Mucosa of gallbladder (tissue), 1 donor: ENCODE measurements at regions not wholly inside any gene's neighbourhood (a gene's known extent, or its start where the extent isn't known, plus 50 kb on each side); places are given as distances from the start of the nearest gene placed in this dataset.

ENCODE experiments used
- DNase-seq: peaks from one replicate; pipeline ENCODE4 v3.0.0-alpha.2; 2020; ENCODE audit warnings: low spot score
- donor health status: DM: no; HTN: no; CAD: no.

GRCh38 chr11:45036733-45037132 lies 86.0 kb upstream of the TP53I11 start:
- DNase-seq = no peak

GRCh38 chr11:45037434-45038005 lies 86.8 kb upstream of the TP53I11 start:
- no peak for DNase-seq

- no peak for DNase-seq
These were observed 88.2 kb upstream of the TP53I11 start for GRCh38 chr11:45038923-45039322.

GRCh38 chr11:45041596-45041995 lies 90.9 kb upstream of the TP53I11 start:
- no peak for DNase-seq

GRCh38 chr11:45042560-45042959 lies 91.9 kb upstream of the TP53I11 start:
- no peak for DNase-seq

- DNase-seq = no peak
These were observed 93.2 kb upstream of the TP53I11 start for GRCh38 chr11:45043755-45044475.

GRCh38 chr11:45045683-45046471 lies 95.2 kb upstream of the TP53I11 start:
- DNase-seq = peak; percentile 47

GRCh38 chr11:45048313-45048841 lies 97.7 kb upstream of the TP53I11 start:
- DNase-seq = no peak

GRCh38 chr11:45048870-45049691 lies 97.4 kb upstream of the PRDM11 start:
- DNase-seq = no peak

GRCh38 chr11:45050111-45050510 lies 96.3 kb upstream of the PRDM11 start:
- no peak for DNase-seq

GRCh38 chr11:45051621-45052020 lies 94.8 kb upstream of the PRDM11 start:
- DNase-seq = no peak

- no peak for DNase-seq
These were observed 94.1 kb upstream of the PRDM11 start for GRCh38 chr11:45052361-45052760.

GRCh38 chr11:45053736-45054446 lies 92.5 kb upstream of the PRDM11 start:
- DNase-seq = no peak

GRCh38 chr11:45054956-45055355 lies 91.5 kb upstream of the PRDM11 start:
- no peak for DNase-seq

- DNase-seq = no peak
These were observed 89.9 kb upstream of the PRDM11 start for GRCh38 chr11:45056529-45056928.

- DNase-seq = no peak
These were observed 88.3 kb upstream of the PRDM11 start for GRCh38 chr11:45057938-45058646.

- no peak for DNase-seq
These were observed 87.8 kb upstream of the PRDM11 start for GRCh38 chr11:45058647-45058950.

GRCh38 chr11:45060707-45061106 lies 85.7 kb upstream of the PRDM11 start:
- no peak for DNase-seq

GRCh38 chr11:45061641-45062040 lies 84.8 kb upstream of the PRDM11 start:
- no peak for DNase-seq

GRCh38 chr11:45062115-45062514 lies 84.3 kb upstream of the PRDM11 start:
- no peak for DNase-seq
